ENCODE measurements at regions not wholly inside any gene's neighbourhood (a gene's known extent, or its start where the extent isn't known, plus 50 kb on each side); places are given as distances from the start of the nearest gene placed in this dataset.
A peak's percentile ranks its signal among the peaks of the same experiment; 100 is the strongest.

DNA sequence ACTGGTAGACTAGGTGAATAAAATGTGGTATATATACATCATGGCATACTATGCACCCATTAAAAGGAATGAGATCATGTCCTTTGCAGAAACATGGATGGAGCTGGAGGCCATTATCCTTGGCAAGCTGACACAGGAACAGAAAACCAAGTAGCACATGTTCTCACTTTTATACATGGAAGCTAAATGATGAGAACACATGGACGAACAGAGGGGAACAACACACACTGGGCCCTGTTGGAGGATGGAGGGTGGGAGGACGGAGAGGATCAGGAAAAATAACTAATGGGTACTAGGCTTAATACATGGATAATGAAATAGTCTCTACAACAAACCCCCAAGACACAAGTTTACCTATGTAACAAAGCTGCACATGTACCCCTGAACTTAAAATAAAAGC lies 780.0 kb downstream of the DACH1 start:
- no peak overlapping the region for H3K27ac ChIP-seq (ENCODE audit: low read depth, low read length)
- H3K9me2 ChIP-seq (replicated peaks; ENCODE audit: insufficient read depth, low read length) = no peaks in the 10 kb centered on the region
- no peak overlapping the region for H3K4me2 ChIP-seq (ENCODE audit: low read depth, low read length, poor library complexity, severe bottlenecking)
- H2AFZ ChIP-seq (ENCODE audit: low read depth, low read length, severe bottlenecking) = no peak overlapping the region
- no peak overlapping the region for H3K9ac ChIP-seq (ENCODE audit: low read length)
- no peak overlapping the region for H3K4me3 ChIP-seq (ENCODE audit: insufficient read depth, low read length, poor library complexity, severe bottlenecking)
- H3K27me3 ChIP-seq (ENCODE audit: low read length) = no peaks in the 10 kb centered on the region
- no peak for TF ChIP-seq EZH2phosphoT487 (conservative IDR thresholded peaks at IDR 0.05; ENCODE audit: low read length)
- TF ChIP-seq, protein P1, sequence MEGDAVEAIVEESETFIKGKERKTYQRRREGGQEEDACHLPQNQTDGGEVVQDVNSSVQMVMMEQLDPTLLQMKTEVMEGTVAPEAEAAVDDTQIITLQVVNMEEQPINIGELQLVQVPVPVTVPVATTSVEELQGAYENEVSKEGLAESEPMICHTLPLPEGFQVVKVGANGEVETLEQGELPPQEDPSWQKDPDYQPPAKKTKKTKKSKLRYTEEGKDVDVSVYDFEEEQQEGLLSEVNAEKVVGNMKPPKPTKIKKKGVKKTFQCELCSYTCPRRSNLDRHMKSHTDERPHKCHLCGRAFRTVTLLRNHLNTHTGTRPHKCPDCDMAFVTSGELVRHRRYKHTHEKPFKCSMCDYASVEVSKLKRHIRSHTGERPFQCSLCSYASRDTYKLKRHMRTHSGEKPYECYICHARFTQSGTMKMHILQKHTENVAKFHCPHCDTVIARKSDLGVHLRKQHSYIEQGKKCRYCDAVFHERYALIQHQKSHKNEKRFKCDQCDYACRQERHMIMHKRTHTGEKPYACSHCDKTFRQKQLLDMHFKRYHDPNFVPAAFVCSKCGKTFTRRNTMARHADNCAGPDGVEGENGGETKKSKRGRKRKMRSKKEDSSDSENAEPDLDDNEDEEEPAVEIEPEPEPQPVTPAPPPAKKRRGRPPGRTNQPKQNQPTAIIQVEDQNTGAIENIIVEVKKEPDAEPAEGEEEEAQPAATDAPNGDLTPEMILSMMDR (IDR thresholded peaks at IDR 0.05; ENCODE audit: insufficient read depth, low read length, poor library complexity, severe bottlenecking) = no peak
- no peaks in the 10 kb centered on the region for H3K36me3 ChIP-seq (ENCODE audit: low read length)
- H3K79me2 ChIP-seq (ENCODE audit: insufficient read depth, low read length) = no peaks in the 10 kb centered on the region
- no peaks in the 10 kb centered on the region for H3F3A ChIP-seq (ENCODE audit: insufficient read depth)
- no peaks in the 10 kb centered on the region for H3K9me3 ChIP-seq (ENCODE audit: insufficient read depth, low read length)
- no peaks in the 10 kb centered on the region for H4K20me1 ChIP-seq (ENCODE audit: low read depth, low read length)

GRCh38 chr13:71082631-71083030 lies 784.4 kb downstream of the DACH1 start:
- no peaks in the 10 kb centered on the region for H3K79me2 ChIP-seq (ENCODE audit: insufficient read depth, low read length)
- H3K9ac ChIP-seq (ENCODE audit: low read length) = no peak overlapping the region
- no peaks in the 10 kb centered on the region for H3K9me3 ChIP-seq (ENCODE audit: insufficient read depth, low read length)
- no peaks in the 10 kb centered on the region for H3K36me3 ChIP-seq (ENCODE audit: low read length)
- H3K27me3 ChIP-seq (ENCODE audit: low read length) = no peaks in the 10 kb centered on the region
- no peak overlapping the region for H3K4me3 ChIP-seq (ENCODE audit: insufficient read depth, low read length, poor library complexity, severe bottlenecking)
- H4K20me1 ChIP-seq (ENCODE audit: low read depth, low read length) = no peaks in the 10 kb centered on the region
- H3K4me2 ChIP-seq (ENCODE audit: low read depth, low read length, poor library complexity, severe bottlenecking) = no peak overlapping the region
- H3K27ac ChIP-seq (ENCODE audit: low read depth, low read length) = no peak overlapping the region
- no peaks in the 10 kb centered on the region for H3K9me2 ChIP-seq (replicated peaks; ENCODE audit: insufficient read depth, low read length)
- H2AFZ ChIP-seq (ENCODE audit: low read depth, low read length, severe bottlenecking) = no peak overlapping the region
- H3F3A ChIP-seq (ENCODE audit: insufficient read depth) = no peaks in the 10 kb centered on the region
- no peak for TF ChIP-seq EZH2phosphoT487 (conservative IDR thresholded peaks at IDR 0.05; ENCODE audit: low read length)
- TF ChIP-seq, protein P1 (IDR thresholded peaks at IDR 0.05; ENCODE audit: insufficient read depth, low read length, poor library complexity, severe bottlenecking) = no peak

DNA sequence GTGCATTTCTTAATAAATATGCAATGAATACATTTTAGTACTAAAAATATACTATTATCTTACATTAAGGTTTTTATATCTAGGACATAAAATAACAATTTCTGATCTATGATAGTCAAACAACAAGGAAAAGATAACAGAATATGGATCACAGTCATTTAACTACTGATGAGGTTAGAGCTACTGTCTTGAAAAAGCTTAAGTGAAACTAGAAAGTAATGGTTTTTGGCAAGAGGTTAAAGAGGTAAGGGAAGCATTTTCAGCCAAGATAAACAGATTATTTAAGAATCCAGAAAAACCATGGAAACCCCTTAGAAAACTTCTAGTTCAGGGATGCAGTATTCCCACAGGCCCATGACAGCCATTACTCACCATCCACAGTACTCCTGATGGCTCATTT lies 787.4 kb downstream of the DACH1 start:
- TF ChIP-seq, protein P1 (IDR thresholded peaks at IDR 0.05; ENCODE audit: insufficient read depth, low read length, poor library complexity, severe bottlenecking) = no peak
- TF ChIP-seq EZH2phosphoT487 (conservative IDR thresholded peaks at IDR 0.05; ENCODE audit: low read length) = no peak
- no peaks in the 10 kb centered on the region for H3F3A ChIP-seq (ENCODE audit: insufficient read depth)
- H4K20me1 ChIP-seq (ENCODE audit: low read depth, low read length) = no peaks in the 10 kb centered on the region
- H3K27ac ChIP-seq (ENCODE audit: low read depth, low read length) = no peak overlapping the region
- H3K4me3 ChIP-seq (ENCODE audit: insufficient read depth, low read length, poor library complexity, severe bottlenecking) = no peak overlapping the region
- no peak overlapping the region for H3K4me2 ChIP-seq (ENCODE audit: low read depth, low read length, poor library complexity, severe bottlenecking)
- H2AFZ ChIP-seq (ENCODE audit: low read depth, low read length, severe bottlenecking) = peak overlapping the region; percentile 51
- H3K79me2 ChIP-seq (ENCODE audit: insufficient read depth, low read length) = no peaks in the 10 kb centered on the region
- no peak overlapping the region for H3K9ac ChIP-seq (ENCODE audit: low read length)
- no peaks in the 10 kb centered on the region for H3K36me3 ChIP-seq (ENCODE audit: low read length)
- H3K9me3 ChIP-seq (ENCODE audit: insufficient read depth, low read length) = no peaks in the 10 kb centered on the region
- H3K9me2 ChIP-seq (replicated peaks; ENCODE audit: insufficient read depth, low read length) = no peaks in the 10 kb centered on the region
- H3K27me3 ChIP-seq (ENCODE audit: low read length) = no peaks in the 10 kb centered on the region
